Tibial artery (tissue), 4 donors: ENCODE measurements at regions not wholly inside any gene's neighbourhood (a gene's known extent, or its start where the extent isn't known, plus 50 kb on each side); places are given as distances from the start of the nearest gene placed in this dataset.

Experiments used
- DNase-seq, 2 donors: peaks; one replicate each; pipeline ENCODE4 v3.0.0-alpha.2; 2019
- H3K27ac ChIP-seq, 2 donors: fragments of 200-600 bp; sonication (generic) in 1 of 2; 1 replicate in 1 of 2; 2 replicates in 1 of 2; pipeline ENCODE4 v1.5.1; 2018 to 2019; ENCODE audit warnings: mild to moderate bottlenecking in 1 of 2
- H3K27me3 ChIP-seq, 2 donors: fragments of 200-600 bp; sonication (generic) in 1 of 2; one replicate each; pipeline versions ENCODE4 v1.5.1 to v1.6.0; 2016 to 2019
- H3K36me3 ChIP-seq, 3 donors: fragments of 200-600 bp; sonication (generic) in 2 of 3; one replicate each; pipeline ENCODE4 v1.5.1; 2016 to 2019; ENCODE audit warnings: mild to moderate bottlenecking in 2 of 3
- H3K4me1 ChIP-seq, 4 donors: fragments of 200-600 bp; sonication (generic) in 2 of 4; 1 replicate in 3 of 4; 2 replicates in 1 of 4; pipeline ENCODE4 v1.5.1; 2016 to 2019
- H3K4me3 ChIP-seq, 2 donors: fragments of 200-600 bp; sonication (generic) in 1 of 2; 1 replicate in 1 of 2; 2 replicates in 1 of 2; pipeline ENCODE4 v1.5.1; 2018 to 2019; ENCODE audit warnings: mild to moderate bottlenecking in 2 of 2
- H3K9me3 ChIP-seq, 3 donors: fragments of 200-600 bp; sonication (generic) in 1 of 3; one replicate each; pipeline ENCODE4 v1.5.1; 2016 to 2019
- intact Hi-C: fragments of 100-400 bp; cut with DNase I; formaldehyde crosslinking; loops from one replicate; pipeline ENCODE4 v1.15.0; 2023; ENCODE audit warnings: low total_unique reads
- TF ChIP-seq, protein P1 (sequence below), 2 experiments: fragments of 200-600 bp in 1 of 2; fragments of 450-650 bp in 1 of 2; IDR thresholded peaks; one replicate each; pipeline ENCODE4 v1.5.1; 2017 to 2019; ENCODE audit warnings: antibody characterized with exemption in 2 of 2, mild to moderate bottlenecking in 1 of 2, moderate library complexity in 1 of 2

DNA sequence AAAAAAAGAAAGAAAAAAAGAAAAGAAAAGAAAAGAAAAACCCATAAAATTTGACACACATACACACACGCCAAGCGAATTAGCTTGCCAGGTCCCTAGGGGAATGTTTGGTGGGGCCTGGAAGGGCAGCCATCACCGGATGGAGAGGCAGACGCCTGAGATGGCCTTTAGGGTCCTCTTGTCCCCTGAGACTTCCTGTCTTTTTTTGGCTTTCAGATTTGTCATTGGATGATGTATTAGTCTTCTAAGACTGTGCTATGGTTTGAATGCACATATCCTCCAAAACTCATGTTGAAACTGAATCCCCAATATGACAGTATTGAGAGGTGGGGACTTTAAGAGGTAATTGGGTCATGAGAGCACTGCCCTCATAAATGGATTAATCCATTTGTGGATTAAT, 211.8 kb downstream of the TOMM20 start:
- Histone ChIP-seq H3K4me1 (peaks cover 10 to 100% (median 89%) of the 10 kb centered on the region in 4 donors), H3K4me3 (no peak overlapping the region), H3K9me3 (no peaks in the 10 kb centered on the region), H3K27ac (peak overlapping the region; percentile 80 to 85), H3K36me3 (no peaks in the 10 kb centered on the region), H3K27me3 (no peaks in the 10 kb centered on the region)
- TF ChIP-seq, protein P1, sequence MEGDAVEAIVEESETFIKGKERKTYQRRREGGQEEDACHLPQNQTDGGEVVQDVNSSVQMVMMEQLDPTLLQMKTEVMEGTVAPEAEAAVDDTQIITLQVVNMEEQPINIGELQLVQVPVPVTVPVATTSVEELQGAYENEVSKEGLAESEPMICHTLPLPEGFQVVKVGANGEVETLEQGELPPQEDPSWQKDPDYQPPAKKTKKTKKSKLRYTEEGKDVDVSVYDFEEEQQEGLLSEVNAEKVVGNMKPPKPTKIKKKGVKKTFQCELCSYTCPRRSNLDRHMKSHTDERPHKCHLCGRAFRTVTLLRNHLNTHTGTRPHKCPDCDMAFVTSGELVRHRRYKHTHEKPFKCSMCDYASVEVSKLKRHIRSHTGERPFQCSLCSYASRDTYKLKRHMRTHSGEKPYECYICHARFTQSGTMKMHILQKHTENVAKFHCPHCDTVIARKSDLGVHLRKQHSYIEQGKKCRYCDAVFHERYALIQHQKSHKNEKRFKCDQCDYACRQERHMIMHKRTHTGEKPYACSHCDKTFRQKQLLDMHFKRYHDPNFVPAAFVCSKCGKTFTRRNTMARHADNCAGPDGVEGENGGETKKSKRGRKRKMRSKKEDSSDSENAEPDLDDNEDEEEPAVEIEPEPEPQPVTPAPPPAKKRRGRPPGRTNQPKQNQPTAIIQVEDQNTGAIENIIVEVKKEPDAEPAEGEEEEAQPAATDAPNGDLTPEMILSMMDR (IDR thresholded peaks at IDR 0.05), result no peak
- intact Hi-C loops, result loop anchor here (5.0 kb wide), 3 partner anchors 55 to 305 kb away; partner anchors contain the start of gene IRF2BP2
- DNase-seq, result peak in 1 of 2 donors; percentile 63

DNA sequence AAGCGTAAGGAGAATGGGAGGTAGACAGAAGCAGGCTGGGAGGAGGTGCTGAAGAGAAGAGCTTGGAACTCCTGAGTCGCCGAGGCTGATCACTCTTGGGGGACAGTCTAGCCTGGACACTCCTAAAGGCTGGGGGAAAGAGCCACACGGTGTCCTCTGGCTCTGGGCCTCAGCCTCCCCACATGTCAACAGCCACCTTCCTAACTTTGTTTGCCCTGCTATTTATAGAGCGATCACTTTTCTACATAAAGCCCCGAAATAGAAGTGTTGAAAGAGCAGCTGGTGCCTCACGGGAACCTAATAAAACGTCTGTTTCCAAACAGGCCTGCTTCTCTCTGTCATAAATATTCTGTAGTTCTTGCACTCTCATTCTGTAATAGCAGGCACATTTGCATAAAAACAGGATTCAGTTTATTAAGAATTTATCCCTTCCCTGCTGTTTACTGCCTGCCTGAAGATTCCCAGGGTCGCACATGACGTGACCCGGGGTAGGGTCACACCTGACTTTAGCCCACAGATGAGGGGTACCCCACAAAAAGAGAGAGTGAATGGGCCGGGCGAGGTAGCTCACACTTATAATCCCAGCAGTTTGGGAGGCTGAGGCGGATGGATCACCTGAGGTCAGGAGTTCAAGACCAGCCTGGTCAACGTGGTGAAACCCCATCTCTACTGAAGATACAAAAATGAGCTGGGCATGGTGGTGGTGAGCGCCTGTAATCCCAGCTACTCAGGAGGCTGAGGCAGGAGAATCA, 212.5 kb downstream of the TOMM20 start:
- Histone ChIP-seq H3K27ac (peak overlapping the region; percentile 80 to 85), H3K4me1 (peaks cover 10 to 100% (median 85%) of the 10 kb centered on the region in 4 donors)
- intact Hi-C loops, result loop anchor here (5.0 kb wide), 3 partner anchors 56 to 304 kb away; partner anchors contain the start of gene IRF2BP2

DNA sequence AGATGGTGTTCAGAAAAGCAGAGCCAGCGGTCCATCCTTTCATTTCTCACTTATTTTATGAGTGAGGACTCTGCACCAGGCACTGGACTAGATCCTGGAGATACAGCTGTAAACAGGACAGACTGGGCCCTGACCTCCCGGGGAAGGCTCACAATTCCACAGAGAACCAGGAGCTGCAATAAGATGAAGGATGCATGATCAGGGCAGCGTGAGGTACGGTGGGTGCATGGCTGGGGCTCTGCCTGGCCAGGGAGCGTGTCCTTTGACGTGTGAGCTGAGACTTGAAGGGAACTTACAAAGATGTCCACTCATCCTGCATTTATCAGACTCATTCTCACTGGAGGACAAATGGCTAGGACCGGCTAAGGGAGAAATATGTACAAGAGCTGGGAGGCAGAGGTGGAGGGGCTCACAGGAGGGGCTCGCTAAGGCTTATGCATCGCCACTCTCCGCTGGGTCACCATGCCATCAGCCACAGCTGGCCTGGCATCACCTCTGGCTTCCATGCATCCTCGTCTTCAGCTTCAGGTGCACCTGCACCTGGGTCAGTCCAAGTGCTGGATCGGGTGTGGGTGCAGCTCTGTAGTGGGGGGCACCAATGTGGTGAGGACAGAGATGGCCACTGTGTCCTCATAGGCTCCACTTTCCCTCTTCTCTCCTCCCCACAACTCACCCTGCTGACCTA, 213.9 kb downstream of the TOMM20 start:
- intact Hi-C loops, result loop anchor here (5.0 kb wide), 3 partner anchors 58 to 302 kb away; partner anchors contain the start of gene IRF2BP2
- peaks cover 10 to 87% (median 74%) of the 10 kb centered on the region in 4 donors for H3K4me1 ChIP-seq
- no peaks in the 10 kb centered on the region for H3K36me3 ChIP-seq
- no peak overlapping the region for H3K4me3 ChIP-seq
- H3K27ac ChIP-seq, result peak overlapping the region; percentile 80 to 85
- H3K27me3 ChIP-seq, result no peaks in the 10 kb centered on the region
- TF ChIP-seq, protein P1 (IDR thresholded peaks at IDR 0.05), result no peak
- DNase-seq, result peak in 1 of 2 donors; percentile 55
- no peaks in the 10 kb centered on the region for H3K9me3 ChIP-seq

More for the DNA sequence above, 212.5 kb downstream of the TOMM20 start:
- H3K9me3 ChIP-seq, result no peaks in the 10 kb centered on the region
- no peaks in the 10 kb centered on the region for H3K36me3 ChIP-seq
- H3K27me3 ChIP-seq, result no peaks in the 10 kb centered on the region
- no peak overlapping the region for H3K4me3 ChIP-seq
- TF ChIP-seq, protein P1 (IDR thresholded peaks at IDR 0.05), result no peak
- peak; percentile 66 to 84 for DNase-seq

DNA sequence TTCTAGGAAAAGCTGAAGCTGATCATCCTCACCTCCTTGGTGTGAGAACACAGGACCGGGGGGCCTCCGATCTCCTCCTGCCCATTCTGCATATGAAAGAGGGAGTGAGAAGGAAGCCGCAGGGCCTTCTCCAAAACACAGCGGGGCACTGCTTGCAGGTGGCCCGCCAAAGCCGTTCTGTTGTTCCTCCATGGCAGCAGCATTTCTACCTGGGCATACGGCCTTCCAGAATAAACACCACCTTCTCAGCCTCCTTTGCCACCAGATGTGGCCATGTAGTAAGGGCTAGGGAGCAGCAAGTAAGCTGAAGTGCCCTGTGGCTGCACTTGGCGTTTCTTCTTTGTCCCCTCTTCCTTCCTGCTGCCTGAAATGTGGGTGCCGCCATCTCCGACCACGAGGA, 214.9 kb downstream of the TOMM20 start:
- H3K36me3 ChIP-seq, result no peaks in the 10 kb centered on the region
- no peaks in the 10 kb centered on the region for H3K9me3 ChIP-seq
- no peak overlapping the region for H3K4me3 ChIP-seq
- DNase-seq, result peak in 1 of 2 donors; percentile 65
- TF ChIP-seq, protein P1 (IDR thresholded peaks at IDR 0.05), result no peak
- intact Hi-C loops, result no loop called here
- H3K27me3 ChIP-seq, result no peaks in the 10 kb centered on the region
- peaks cover 2 to 78% (median 65%) of the 10 kb centered on the region in 4 donors for H3K4me1 ChIP-seq
- peak overlapping the region; percentile 80 to 85 for H3K27ac ChIP-seq

DNA sequence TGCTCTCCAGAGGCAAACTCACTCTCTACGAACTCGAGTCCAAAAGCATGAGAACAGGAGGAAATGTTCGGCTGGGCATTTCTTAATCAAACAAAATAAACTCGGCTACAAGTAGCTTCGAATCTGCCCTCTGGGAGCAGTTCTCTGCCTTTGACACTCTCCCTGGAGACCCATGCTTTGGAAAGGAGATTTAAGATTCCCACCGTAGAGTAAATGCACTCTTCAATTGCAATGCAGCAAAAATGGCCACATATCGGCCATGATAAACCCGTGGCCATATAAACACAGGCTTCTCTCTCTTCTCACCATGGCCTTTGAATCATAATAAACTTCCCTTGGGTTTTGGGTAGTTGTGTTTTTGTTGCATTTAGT, 215.4 kb downstream of the TOMM20 start:
- H3K4me3 ChIP-seq, result peak overlapping the region in 1 of 2 donors; percentile 23
- no peaks in the 10 kb centered on the region for H3K27me3 ChIP-seq
- peak overlapping the region; percentile 80 to 85 for H3K27ac ChIP-seq
- intact Hi-C loops, result no loop called here
- TF ChIP-seq, protein P1 (IDR thresholded peaks at IDR 0.05), result no peak
- no peaks in the 10 kb centered on the region for H3K36me3 ChIP-seq
- no peaks in the 10 kb centered on the region for H3K9me3 ChIP-seq
- DNase-seq, result peak in 1 of 2 donors; percentile 73
- peaks cover 0 to 73% (median 60%) of the 10 kb centered on the region in 4 donors for H3K4me1 ChIP-seq
